SK-N-SH (cell line): ENCODE measurements at regions not wholly inside any gene's neighbourhood (a gene's known extent, or its start where the extent isn't known, plus 50 kb on each side); places are given as distances from the start of the nearest gene placed in this dataset.

Source experiments
- CTCF ChIA-PET: fragments of 300-600, 350-600 bp; formaldehyde crosslinking; extraction: SDS; loops from one replicate; lab custom pipeline; 2021; lab: Yijun Ruan, JAX
- POLR2A ChIA-PET: fragments of 350-600 bp; sonication (Branson Sonifier 250); formaldehyde crosslinking; extraction: SDS; loops from one replicate; lab custom pipeline; 2020; ENCODE audit warnings: antibody characterized with exemption, inconsistent platforms; lab: Yijun Ruan, JAX
- DNase-seq: peaks from one replicate; pipeline ENCODE4 v3.0.0; 2012
- H2AFZ ChIP-seq: fragments of 200-600 bp; sonication (generic); 2 replicates; pipeline ENCODE4 v1.8.1; 2016; ENCODE audit warnings: antibody characterized with exemption, mild to moderate bottlenecking, low read depth
- H3F3A ChIP-seq: fragments of 200-600 bp; sonication (generic); replicated peaks from 2 replicates; pipeline ENCODE3; 2016; ENCODE audit warnings: antibody characterized with exemption, mild to moderate bottlenecking; ENCODE audit not compliant: insufficient read depth
- H3K27ac ChIP-seq, 2 experiments: fragments of 200-500 bp in 1 of 2; fragments of 200-600 bp in 1 of 2; sonication (Bioruptor generic) in 1 of 2; sonication (generic), shearing (Covaris generic) in 1 of 2; 2 replicates each; pipeline versions ENCODE4 v1.5.1 to v1.6.1; 2014 to 2016; ENCODE audit warnings: low read depth in 2 of 2, inconsistent platforms in 1 of 2, low read length in 1 of 2, mild to moderate bottlenecking in 1 of 2, mixed read lengths in 1 of 2
- H3K27me3 ChIP-seq: fragments of 200-600 bp; sonication (generic), shearing (Covaris generic); 2 replicates; pipeline ENCODE4 v1.6.1; 2016; ENCODE audit warnings: mixed run types; ENCODE audit not compliant: insufficient read depth
- H3K36me3 ChIP-seq, 2 experiments: fragments of 200-500 bp in 1 of 2; fragments of 200-600 bp in 1 of 2; sonication (Bioruptor generic) in 1 of 2; sonication (generic) in 1 of 2; replicated peaks in 1 of 2; 2 replicates each; pipeline versions ENCODE3 to v1.5.1; 2014 to 2016; ENCODE audit warnings: low read length in 1 of 2, mild to moderate bottlenecking in 1 of 2; ENCODE audit not compliant: insufficient read depth in 2 of 2, control insufficient read depth in 1 of 2
- H3K4me1 ChIP-seq, 2 experiments: fragments of 200-500 bp in 1 of 2; fragments of 200-600 bp in 1 of 2; sonication (Bioruptor generic) in 1 of 2; sonication (generic), shearing (Covaris generic) in 1 of 2; 2 replicates each; pipeline versions ENCODE4 v1.5.1 to v1.6.1; 2014 to 2016; ENCODE audit warnings: low read depth in 1 of 2, low read length in 1 of 2, mixed run types in 1 of 2; ENCODE audit not compliant: insufficient read depth in 2 of 2, control insufficient read depth in 1 of 2
- H3K4me2 ChIP-seq: fragments of 200-600 bp; sonication (generic), shearing (Covaris generic); 2 replicates; pipeline ENCODE4 v1.6.1; 2017; ENCODE audit warnings: mixed run types
- H3K4me3 ChIP-seq, 2 experiments: fragments of 200-500 bp in 1 of 2; fragments of 200-600 bp in 1 of 2; sonication (Bioruptor generic) in 1 of 2; sonication (generic), shearing (Covaris generic) in 1 of 2; 2 replicates each; pipeline versions ENCODE4 v1.5.1 to v1.8.1; 2014 to 2016; ENCODE audit warnings: low read depth in 2 of 2, inconsistent platforms in 1 of 2, low read length in 1 of 2, mild to moderate bottlenecking in 1 of 2, mixed read lengths in 1 of 2, moderate library complexity in 1 of 2
- H3K79me2 ChIP-seq: fragments of 200-600 bp; sonication (generic); 2 replicates; pipeline ENCODE4 v1.8.1; 2017; ENCODE audit warnings: mild to moderate bottlenecking; ENCODE audit not compliant: insufficient read depth
- H3K9ac ChIP-seq: fragments of 200-600 bp; sonication (generic); 2 replicates; pipeline ENCODE4 v1.6.1; 2017; ENCODE audit warnings: mixed run types
- H3K9me2 ChIP-seq: fragments of 200-600 bp; sonication (generic); 2 replicates; pipeline ENCODE4 v1.6.1; 2017; ENCODE audit warnings: mixed run types
- H3K9me3 ChIP-seq: fragments of 200-600 bp; sonication (generic); 2 replicates; pipeline ENCODE4 v1.6.1; 2017; ENCODE audit warnings: mixed run types, mild to moderate bottlenecking, moderate library complexity
- H4K20me1 ChIP-seq: fragments of 200-600 bp; sonication (generic); 2 replicates; pipeline ENCODE4 v1.6.1; 2017; ENCODE audit warnings: mild to moderate bottlenecking, mixed run types; ENCODE audit not compliant: insufficient read depth
- ELF1 ChIP-seq: IDR thresholded peaks from 2 replicates; pipeline ENCODE4 v1.4.0; 2012
- EP300 ChIP-seq, 2 experiments: IDR thresholded peaks; 2 replicates each; pipeline versions ENCODE4 v1.4.0 to v1.6.1; 2012; ENCODE audit warnings: borderline replicate concordance in 1 of 2, low read depth in 1 of 2, low read length in 1 of 2
- EZH2phosphoT487 ChIP-seq: fragments of 200-600 bp; sonication (generic); IDR thresholded peaks from 2 replicates; pipeline ENCODE4 v1.6.1; 2017; ENCODE audit warnings: low read depth, mixed run types, mild to moderate bottlenecking, antibody characterized with exemption, moderate library complexity, borderline replicate concordance
- FOXM1 ChIP-seq: IDR thresholded peaks from 2 replicates; pipeline ENCODE4 v1.4.0; 2012; ENCODE audit warnings: low read depth, mild to moderate bottlenecking
- GATA2 ChIP-seq: sonication (generic); formaldehyde crosslinking; IDR thresholded peaks from 2 replicates; pipeline ENCODE4 v1.5.0; 2020; ENCODE audit warnings: mild to moderate bottlenecking, missing genetic modification reagents
- JUND ChIP-seq: IDR thresholded peaks from 2 replicates; pipeline ENCODE4 v1.4.0; 2012
- MEF2A ChIP-seq: IDR thresholded peaks from 2 replicates; pipeline ENCODE4 v1.4.0; 2012; ENCODE audit warnings: low read depth, borderline replicate concordance
- MXI1 ChIP-seq: IDR thresholded peaks from 2 replicates; pipeline ENCODE4 v1.6.1; 2012; ENCODE audit warnings: mild to moderate bottlenecking, low read depth, low read length, improper control_type of control experiment
- NFIC ChIP-seq: IDR thresholded peaks from 2 replicates; pipeline ENCODE4 v1.4.0; 2012; ENCODE audit warnings: borderline replicate concordance
- NRF1 ChIP-seq: IDR thresholded peaks from 2 replicates; pipeline ENCODE4 v1.6.1; 2012; ENCODE audit warnings: low read depth, mild to moderate bottlenecking, low read length
- PBX3 ChIP-seq: IDR thresholded peaks from 2 replicates; pipeline ENCODE4; 2012
- RAD21 ChIP-seq: IDR thresholded peaks from 2 replicates; pipeline ENCODE4 v1.6.1; 2012; ENCODE audit warnings: mild to moderate bottlenecking, low read length
- RXRA ChIP-seq: IDR thresholded peaks from 2 replicates; pipeline ENCODE4 v1.4.0; 2012; ENCODE audit warnings: low read depth, mild to moderate bottlenecking, borderline replicate concordance
- SIN3A ChIP-seq: IDR thresholded peaks from 2 replicates; pipeline ENCODE4 v1.6.1; 2012; ENCODE audit warnings: low read depth, mild to moderate bottlenecking, low read length, moderate library complexity, borderline replicate concordance
- SMC3 ChIP-seq: IDR thresholded peaks from 2 replicates; pipeline ENCODE4 v1.6.1; 2012; ENCODE audit warnings: low read depth, low read length, improper control_type of control experiment
- TEAD4 ChIP-seq: IDR thresholded peaks from 2 replicates; pipeline ENCODE4 v1.4.0; 2012; ENCODE audit warnings: mild to moderate bottlenecking, borderline replicate concordance; ENCODE audit not compliant: insufficient read depth
- WGBS: methylation state at CpG from one replicate; pipeline ENCODE4 v1.1.6; 2017; ENCODE audit warnings: low lambda C conversion rate; 5-methylcytosine and 5-hydroxymethylcytosine counted together
- TF ChIP-seq, protein P1 (sequence below): IDR thresholded peaks from 2 replicates; pipeline ENCODE4 v1.4.0; 2012; ENCODE audit warnings: low read depth, borderline replicate concordance

DNA sequence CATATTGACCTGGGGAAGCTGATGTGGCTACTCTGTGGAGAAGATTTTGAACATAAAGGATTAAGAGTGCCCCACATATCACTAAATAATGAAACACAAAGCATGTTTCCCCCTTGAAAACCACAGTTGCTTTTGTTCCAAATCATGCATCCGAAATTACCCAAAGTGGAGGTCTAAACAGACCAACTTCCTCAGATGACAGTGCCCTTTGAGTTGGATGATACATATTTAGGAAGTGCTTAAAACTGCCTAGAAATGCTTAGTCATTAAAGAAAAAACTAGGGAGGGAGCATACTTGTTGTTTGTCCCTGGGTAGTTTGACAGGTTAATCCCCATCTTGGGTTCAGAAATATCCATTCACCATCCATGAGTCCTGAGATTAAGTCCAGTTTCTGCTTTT is 1070.3 kb downstream of the SUCLG1 start:
- Histone ChIP-seq H3K4me3 (no peak overlapping the region), H3K4me1 (no peaks in the 10 kb centered on the region), H3K4me2 (no peak overlapping the region), H3K36me3 (no peaks in the 10 kb centered on the region), H3K79me2 (no peaks in the 10 kb centered on the region), H3K27ac (no peak overlapping the region), H3K27me3 (no peaks in the 10 kb centered on the region), H2AFZ (no peak overlapping the region), H3K9me3 (no peaks in the 10 kb centered on the region), H3F3A (no peaks in the 10 kb centered on the region), H4K20me1 (no peaks in the 10 kb centered on the region), H3K9ac (no peak overlapping the region), H3K9me2 (no peaks in the 10 kb centered on the region)
- DNase-seq: no peak
- CTCF ChIA-PET: no interaction called here
- TF ChIP-seq MEF2A (no peak), SMC3 (no peak), RAD21 (no peak), RXRA (no peak), NRF1 (no peak), NFIC (no peak), PBX3 (no peak), SIN3A (no peak), JUND (no peak), GATA2 (CRISPR knock-in tag) (no peak), ELF1 (no peak), EP300 (IDR thresholded peaks at IDR 0.05; ENCODE audit: borderline replicate concordance in 1 of 2, low read depth in 1 of 2, low read length in 1 of 2) (no peak)
- TF ChIP-seq, protein P1, sequence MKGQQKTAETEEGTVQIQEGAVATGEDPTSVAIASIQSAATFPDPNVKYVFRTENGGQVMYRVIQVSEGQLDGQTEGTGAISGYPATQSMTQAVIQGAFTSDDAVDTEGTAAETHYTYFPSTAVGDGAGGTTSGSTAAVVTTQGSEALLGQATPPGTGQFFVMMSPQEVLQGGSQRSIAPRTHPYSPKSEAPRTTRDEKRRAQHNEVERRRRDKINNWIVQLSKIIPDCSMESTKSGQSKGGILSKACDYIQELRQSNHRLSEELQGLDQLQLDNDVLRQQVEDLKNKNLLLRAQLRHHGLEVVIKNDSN: no peak
- POLR2A ChIA-PET: no interaction called here
- WGBS: 6% methylated on average over 1 of the region's 1 CpG

DNA sequence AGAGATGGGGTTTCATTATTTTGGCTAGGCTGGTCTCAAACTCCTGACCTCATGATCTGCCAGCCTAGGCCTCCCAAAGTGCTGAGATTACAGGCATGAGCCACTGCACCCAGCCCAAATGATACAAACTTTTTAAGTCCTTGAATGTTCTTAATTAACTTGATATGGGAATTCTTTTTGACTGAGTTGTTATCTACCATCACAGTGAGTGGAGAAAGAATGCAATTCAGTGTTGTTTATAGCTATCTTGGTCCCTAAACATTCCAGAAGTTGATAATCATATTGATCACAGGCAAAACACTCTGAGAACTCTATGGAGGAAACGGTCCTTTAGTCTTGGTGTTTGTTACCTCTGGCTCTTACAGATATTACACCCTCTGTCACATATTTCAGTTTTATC is 1072.5 kb downstream of the SUCLG1 start:
- Histone ChIP-seq H2AFZ (no peak overlapping the region), H3K9me2 (no peaks in the 10 kb centered on the region), H3F3A (no peaks in the 10 kb centered on the region), H3K9ac (no peak overlapping the region), H3K27ac (no peak overlapping the region), H3K4me1 (no peaks in the 10 kb centered on the region), H3K36me3 (no peaks in the 10 kb centered on the region), H3K79me2 (no peaks in the 10 kb centered on the region), H3K9me3 (no peaks in the 10 kb centered on the region), H4K20me1 (no peaks in the 10 kb centered on the region), H3K4me2 (no peak overlapping the region), H3K27me3 (no peaks in the 10 kb centered on the region), H3K4me3 (no peak overlapping the region)
- no peak for TF ChIP-seq FOXM1
- TF ChIP-seq TEAD4: no peak
- no peak for TF ChIP-seq RXRA
- no peak for TF ChIP-seq MXI1
- TF ChIP-seq PBX3: no peak
- no peak for TF ChIP-seq EZH2phosphoT487
- ChIA-PET POLR2A (no interaction called here), CTCF (no interaction called here)
- DNase-seq: no peak
- WGBS: 0% methylated on average over 1 of the region's 1 CpG
